WTC11 (cell line): ENCODE measurements at regions not wholly inside any gene's neighbourhood (a gene's known extent, or its start where the extent isn't known, plus 50 kb on each side); places are given as distances from the start of the nearest gene placed in this dataset.

Experiments used
- ARID4B ChIP-seq: sonication (generic); formaldehyde crosslinking; IDR thresholded peaks from 2 replicates; pipeline ENCODE4 v1.8.0; 2023; ENCODE audit warnings: missing genetic modification reagents, mild to moderate bottlenecking, borderline replicate concordance
- ATF3 ChIP-seq: sonication (generic); formaldehyde crosslinking; conservative IDR thresholded peaks from 2 replicates; pipeline ENCODE4 v1.8.1; 2022; ENCODE audit warnings: mild to moderate bottlenecking, missing genetic modification reagents
- ATF6 ChIP-seq: sonication (generic); formaldehyde crosslinking; IDR thresholded peaks from 2 replicates; pipeline ENCODE4 v1.8.1; 2023; ENCODE audit warnings: mild to moderate bottlenecking, missing genetic modification reagents
- CTCF ChIP-seq: fragments of 200-600 bp; IDR thresholded peaks from 2 replicates; pipeline ENCODE4 v1.8.0; 2022; ENCODE audit warnings: antibody characterized with exemption
- FOXJ3 ChIP-seq: sonication (generic); formaldehyde crosslinking; IDR thresholded peaks from 2 replicates; pipeline ENCODE4 v1.9.0; 2021; ENCODE audit warnings: missing genetic modification reagents, mild to moderate bottlenecking, borderline replicate concordance
- FOXP1 ChIP-seq: sonication (generic); formaldehyde crosslinking; IDR thresholded peaks from 2 replicates; pipeline ENCODE4 v1.8.0; 2022; ENCODE audit warnings: missing genetic modification reagents, mild to moderate bottlenecking, moderate library complexity, borderline replicate concordance
- GTF2I ChIP-seq: fragments of 250-450 bp; sonication (Bioruptor Pico); conservative IDR thresholded peaks from 2 replicates; pipeline ENCODE4 v1.4.0; 2021; ENCODE audit warnings: mild to moderate bottlenecking
- JUN ChIP-seq: sonication (generic); formaldehyde crosslinking; IDR thresholded peaks from 2 replicates; pipeline ENCODE4 v1.8.0; 2023; ENCODE audit warnings: mild to moderate bottlenecking, missing genetic modification reagents
- NFYB ChIP-seq: sonication (generic); formaldehyde crosslinking; conservative IDR thresholded peaks from 2 replicates; pipeline ENCODE4 v1.8.0; 2022; ENCODE audit warnings: low read depth, missing genetic modification reagents
- PRDM15 ChIP-seq: sonication (generic); formaldehyde crosslinking; IDR thresholded peaks from 2 replicates; pipeline ENCODE4 v1.8.0; 2022; ENCODE audit warnings: missing genetic modification reagents
- TCF7 ChIP-seq: sonication (generic); formaldehyde crosslinking; IDR thresholded peaks from 2 replicates; pipeline ENCODE4 v1.8.0; 2022; ENCODE audit warnings: mild to moderate bottlenecking, low read depth, missing genetic modification reagents, moderate library complexity
- TEAD1 ChIP-seq: sonication (generic); formaldehyde crosslinking; IDR thresholded peaks from 2 replicates; pipeline ENCODE4 v1.8.0; 2022; ENCODE audit warnings: mild to moderate bottlenecking, missing genetic modification reagents

- no peak for TF ChIP-seq TEAD1 (CRISPR knock-in tag)
- TF ChIP-seq CTCF = no peak
- TF ChIP-seq TCF7 (CRISPR knock-in tag) = no peak
- TF ChIP-seq NFYB (CRISPR knock-in tag) = no peak
- TF ChIP-seq FOXJ3 (CRISPR knock-in tag) = no peak
- TF ChIP-seq ATF6 (CRISPR knock-in tag) = no peak
- no peak for TF ChIP-seq FOXP1 (CRISPR knock-in tag)
- TF ChIP-seq GTF2I (CRISPR knock-in tag) = no peak
- no peak for TF ChIP-seq ATF3
- no peak for TF ChIP-seq PRDM15
- TF ChIP-seq JUN (CRISPR knock-in tag) = no peak
- TF ChIP-seq ARID4B (CRISPR knock-in tag) = no peak
Observed at GRCh38 chr21:20760221-20760620, 238.0 kb upstream of the NCAM2 start.
